ENCODE measurements at regions not wholly inside any gene's neighbourhood (a gene's known extent, or its start where the extent isn't known, plus 50 kb on each side); places are given as distances from the start of the nearest gene placed in this dataset.

- Histone ChIP-seq H3K18ac (ENCODE audit: extremely low read depth, low read length) (no peak overlapping the region), H3K9ac (replicated peaks in 1 of 4; ENCODE audit: extremely low read depth in 1 of 4, low read depth in 3 of 4, low read length in 3 of 4) (no peak overlapping the region), H3K9me3 (ENCODE audit: insufficient read depth in 2 of 2, low read depth in 1 of 2, low read length in 1 of 2) (no peaks in the 10 kb centered on the region)
Observed at GRCh38 chr5:174283211-174284005, 237.9 kb downstream of the NSG2 start.

More at GRCh38 chr5:174283211-174284005, 237.9 kb downstream of the NSG2 start:
- no peak overlapping the region for H2BK5ac ChIP-seq (ENCODE audit: low read depth, low read length)
- no peak overlapping the region for H3K14ac ChIP-seq (ENCODE audit: insufficient read length)
- no peak overlapping the region for H3K27ac ChIP-seq (ENCODE audit: low read depth, low read length)
- H3K23ac ChIP-seq (ENCODE audit: insufficient read length): no peak overlapping the region
- H2BK12ac ChIP-seq (ENCODE audit: low read depth, low read length): no peak overlapping the region
- H4K20me1 ChIP-seq (replicated peaks in 1 of 2; ENCODE audit: control insufficient read depth in 1 of 2, insufficient read depth in 2 of 2, low read length in 2 of 2): no peaks in the 10 kb centered on the region
- DNase-seq (ENCODE audit: low read depth in 1 of 2, low spot score in 2 of 2): no peak
- no peak for TF ChIP-seq MAFK (IDR thresholded peaks at IDR 0.05; ENCODE audit: low read depth, low read length)
- no peak for TF ChIP-seq MAX (IDR thresholded peaks at IDR 0.05)
- no peak for TF ChIP-seq PHF8 (conservative IDR thresholded peaks at IDR 0.05; ENCODE audit: low read depth, low read length)
- H3K4ac ChIP-seq (replicated peaks; ENCODE audit: insufficient read length, low read depth, low read length): no peak overlapping the region
- H3K4me1 ChIP-seq (replicated peaks in 1 of 4; ENCODE audit: control insufficient read depth in 3 of 4, insufficient read depth in 4 of 4, low read length in 3 of 4): no peaks in the 10 kb centered on the region
- no peak overlapping the region for H4K91ac ChIP-seq (replicated peaks; ENCODE audit: insufficient read length, low read length)
- no peaks in the 10 kb centered on the region; the same call in 1 of the 2 replicates for H3K79me1 ChIP-seq (ENCODE audit: low read depth, low read length)
- no peak overlapping the region for H3K56ac ChIP-seq (replicated peaks; ENCODE audit: insufficient read length, low read depth, low read length)
- H2AK5ac ChIP-seq (ENCODE audit: low read depth, low read length): no peak overlapping the region
- no peak overlapping the region for H2AFZ ChIP-seq (ENCODE audit: low read length)
- H4K8ac ChIP-seq (ENCODE audit: extremely low read depth, insufficient read depth, low read length): no peak overlapping the region
- H3K27me3 ChIP-seq (replicated peaks in 1 of 4; ENCODE audit: control insufficient read depth in 3 of 4, extremely low read depth in 1 of 4, insufficient read depth in 3 of 4, low read length in 3 of 4): no peaks in the 10 kb centered on the region; a peak in 1 of 7 replicates
- FAIRE-seq: no peak
- no peaks in the 10 kb centered on the region for H3K36me3 ChIP-seq (ENCODE audit: control insufficient read depth in 2 of 4, insufficient read depth in 4 of 4, low read length in 3 of 4)
- no peaks in the 10 kb centered on the region for H3K23me2 ChIP-seq (ENCODE audit: low read depth, low read length)
- POLR2A ChIA-PET (ENCODE audit: partially characterized antibody): no interaction called here
- H3K79me2 ChIP-seq (ENCODE audit: control insufficient read depth in 1 of 2, insufficient read depth in 2 of 2, low read length in 2 of 2): no peaks in the 10 kb centered on the region
- H2BK20ac ChIP-seq (ENCODE audit: low read length): no peak overlapping the region
- no peak overlapping the region for H2BK15ac ChIP-seq (ENCODE audit: low read length)
- WGBS, 2 experiments (ENCODE audit: extremely low coverage in 1 of 2, insufficient coverage in 1 of 2, insufficient read length in 1 of 2, insufficient replicate concordance in 2 of 2, low coverage in 1 of 2, low lambda C conversion rate in 2 of 2, missing lambda C conversion rate in 1 of 2): 90% methylated on average over 9 of the region's 9 CpGs; no CpG with 5 or more reads in 1 of the 2 experiments
- no peak overlapping the region for H3K4me3 ChIP-seq (ENCODE audit: extremely low read depth in 1 of 4, insufficient read depth in 2 of 4, low read depth in 3 of 4, low read length in 4 of 4)
- H3K4me2 ChIP-seq (ENCODE audit: insufficient read depth in 1 of 2, low read depth in 2 of 2, low read length in 2 of 2): no peak overlapping the region
- no peak overlapping the region for H4K5ac ChIP-seq (ENCODE audit: insufficient read length, low read depth, low read length)
- H2BK120ac ChIP-seq (replicated peaks; ENCODE audit: low read depth, low read length): no peak overlapping the region
- CTCF ChIA-PET (ENCODE audit: partially characterized antibody): interaction anchor here (1.0 to 1.6 kb wide), 3 partner anchors 34 to 238 kb away, joined by 3 to 4 read pairs (median 3); partner anchors contain the start of gene NSG2
